NCI-H1417 (cell line): ENCODE measurements at regions not wholly inside any gene's neighbourhood (a gene's known extent, or its start where the extent isn't known, plus 50 kb on each side); places are given as distances from the start of the nearest gene placed in this dataset.
A peak's percentile ranks its signal among the peaks of the same experiment; 100 is the strongest.

Experiments used
- DNase-seq, 3 experiments: peaks; one replicate each; lab custom pipeline; 2025; lab: John Stamatoyannopoulos, UW

- DNase-seq: no peak
Observed at GRCh38 chr5:113902917-113903660, 389.6 kb downstream of the YTHDC2 start.

DNA sequence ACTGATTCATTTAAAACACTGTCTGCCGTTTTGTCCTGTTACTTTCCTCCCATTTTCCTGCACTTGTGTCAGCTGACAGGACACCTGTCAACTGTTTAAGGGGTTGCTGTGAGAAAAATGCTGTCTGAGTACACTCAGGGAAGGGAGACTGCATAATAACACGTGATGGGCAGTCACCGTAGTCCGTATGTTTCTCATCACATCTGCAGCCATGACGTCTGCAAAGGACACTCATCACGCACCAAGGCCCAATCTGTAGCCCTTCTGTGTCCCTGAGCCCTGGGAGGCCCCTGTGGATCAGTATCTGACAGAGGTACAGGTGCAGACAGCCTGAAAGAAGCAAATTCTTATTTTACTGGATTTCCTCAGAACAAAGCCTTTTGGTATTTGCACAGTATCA is 396.3 kb downstream of the YTHDC2 start:
- peak in 1 of 3 experiments; percentile 14 for DNase-seq

DNA sequence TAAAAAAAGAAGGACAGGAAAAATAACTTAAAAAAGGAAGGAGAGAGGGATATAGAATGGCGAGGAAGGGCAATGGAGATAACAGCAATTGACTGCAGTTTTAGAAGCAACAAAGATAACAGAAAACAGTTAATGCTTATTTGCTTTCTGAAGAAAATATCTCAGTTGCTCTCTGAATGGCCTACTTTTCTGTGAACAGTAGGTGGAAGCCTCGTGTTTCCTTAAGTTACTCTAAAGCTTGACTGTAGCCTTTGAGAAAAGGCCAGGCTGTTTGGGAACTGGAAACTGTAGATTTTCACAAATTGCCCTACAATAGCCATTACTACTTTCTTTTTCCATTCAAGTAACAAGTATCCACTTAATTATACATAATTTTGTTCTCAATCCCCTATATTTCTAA is 404.5 kb downstream of the YTHDC2 start:
- DNase-seq: no peak

- DNase-seq: no peak
Observed at GRCh38 chr5:113922343-113922742, 408.8 kb downstream of the YTHDC2 start.

DNA sequence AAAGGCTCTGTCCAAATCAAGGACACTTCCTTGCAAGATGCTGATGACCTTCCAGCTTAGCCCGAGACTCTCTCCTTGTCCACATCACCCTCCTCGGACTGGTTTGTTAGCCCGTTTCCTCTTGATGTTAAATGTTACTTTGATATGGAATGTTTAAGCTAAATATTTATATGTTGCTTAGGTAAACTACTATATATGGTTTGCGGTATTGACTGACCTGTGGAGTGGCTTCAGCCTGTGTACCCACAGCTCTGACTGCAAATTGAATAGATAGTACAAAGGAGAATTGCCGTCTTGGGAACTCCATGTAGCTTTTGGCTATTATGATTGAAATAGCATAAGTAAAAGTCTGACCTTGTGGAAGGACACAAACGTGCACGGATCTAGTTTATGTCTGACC is 422.0 kb downstream of the YTHDC2 start:
- DNase-seq: no peak

DNA sequence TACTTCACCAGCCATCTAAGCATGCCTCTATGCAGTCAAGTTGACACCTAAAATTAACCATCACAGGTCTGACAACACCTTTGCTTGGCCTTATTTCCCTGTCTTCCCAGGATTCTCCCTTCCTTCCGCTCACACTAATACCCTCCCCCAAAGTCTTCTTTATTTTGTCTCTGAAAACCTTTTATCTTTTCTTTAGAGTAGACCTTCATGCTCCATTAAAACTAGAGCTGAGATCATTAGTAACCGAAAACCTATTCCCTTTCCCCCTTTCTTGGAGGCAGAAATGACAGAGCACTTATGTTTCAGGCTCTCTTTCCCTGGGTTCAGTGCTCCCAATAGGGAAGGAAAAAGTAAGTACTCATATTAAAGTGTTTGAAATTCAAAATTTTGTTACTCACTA is 423.8 kb downstream of the YTHDC2 start:
- DNase-seq: no peak

DNA sequence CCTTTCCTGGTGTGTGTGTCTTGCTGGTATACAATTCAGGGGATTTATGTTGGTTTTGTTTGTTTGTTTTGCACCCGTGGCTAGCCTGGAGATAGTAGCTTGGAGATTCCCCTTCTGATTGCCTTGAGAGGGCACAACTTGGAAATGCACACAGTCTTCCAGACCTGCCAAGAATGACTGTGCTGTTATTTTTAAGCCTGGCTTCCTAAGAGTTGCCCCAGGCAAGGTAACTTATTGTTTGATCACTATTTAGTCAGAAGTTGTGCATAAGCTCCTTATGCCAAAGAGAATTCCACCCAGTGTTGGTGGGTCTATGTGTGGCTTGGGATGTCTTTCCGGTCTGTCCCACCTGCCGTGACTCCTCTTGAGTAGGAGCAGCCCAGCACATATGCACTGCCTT is 421.9 kb upstream of the KCNN2 start:
- DNase-seq: no peak

DNA sequence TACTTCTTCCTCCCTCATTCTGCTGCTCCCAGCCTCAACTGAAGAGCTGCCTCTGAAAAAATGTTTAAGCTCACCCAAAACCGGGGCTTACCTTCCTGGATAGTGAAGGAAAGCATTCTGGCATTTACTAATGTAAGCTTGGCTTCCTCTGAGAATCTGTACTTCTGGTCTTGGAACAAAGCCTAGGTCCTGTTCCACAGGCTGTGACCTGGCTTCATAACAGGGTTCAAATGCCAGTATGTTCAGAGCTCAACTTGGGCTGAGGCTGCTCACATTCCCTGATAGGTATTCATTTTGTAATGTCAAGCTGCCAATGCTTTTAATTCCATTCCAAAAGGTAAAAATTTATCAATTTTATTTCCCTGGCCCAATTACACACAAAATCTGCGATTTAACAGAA is 411.7 kb upstream of the KCNN2 start:
- no peak for DNase-seq

GRCh38 chr5:113965225-113965624 is 396.6 kb upstream of the KCNN2 start:
- no peak for DNase-seq

- DNase-seq: no peak
Observed at GRCh38 chr5:113969901-113970300, 392.0 kb upstream of the KCNN2 start.

- no peak for DNase-seq
Observed at GRCh38 chr5:113971454-113971853, 390.4 kb upstream of the KCNN2 start.

DNA sequence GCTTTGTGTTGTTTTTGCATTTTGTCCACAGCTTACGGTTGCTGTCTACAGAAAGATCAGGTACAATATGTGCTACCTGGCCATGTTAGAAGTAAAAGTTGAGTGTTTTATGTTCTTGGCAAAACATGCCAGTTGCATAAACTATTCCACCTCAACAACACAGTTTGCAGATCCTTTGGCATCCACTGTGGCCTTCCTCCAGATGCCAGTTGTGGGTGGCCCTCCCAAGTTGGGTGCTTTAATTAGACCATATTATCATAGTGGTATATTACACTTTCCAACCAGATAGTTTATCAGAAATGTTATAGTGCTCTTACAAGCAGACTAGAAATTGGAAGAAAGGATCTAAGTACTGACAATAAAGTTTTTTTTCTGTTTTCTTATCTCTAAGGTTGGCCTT is 386.9 kb upstream of the KCNN2 start:
- DNase-seq: no peak

- DNase-seq: no peak
Observed at GRCh38 chr5:113984928-113985327, 376.9 kb upstream of the KCNN2 start.

DNA sequence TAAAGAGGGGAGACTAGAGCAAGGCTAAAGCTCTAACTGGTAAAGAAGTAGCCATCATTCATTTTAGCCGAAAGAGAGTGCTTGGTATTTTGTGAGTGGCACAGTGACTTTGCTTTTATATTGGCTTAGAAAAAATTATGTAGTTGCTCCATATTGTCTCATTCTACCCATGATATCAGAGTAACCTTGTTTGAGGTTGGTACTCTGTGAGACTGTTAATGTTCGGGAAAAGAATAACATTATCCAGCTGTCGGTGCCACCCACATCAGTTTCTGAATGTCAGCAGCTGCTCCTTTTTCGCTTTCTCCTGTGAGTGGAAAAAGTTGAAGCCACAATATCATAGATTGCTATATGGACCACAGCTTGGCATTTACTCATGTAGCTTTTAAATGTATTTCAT is 376.4 kb upstream of the KCNN2 start:
- no peak for DNase-seq

- DNase-seq: peak in 1 of 3 experiments; percentile 13
Observed at GRCh38 chr5:113989278-113989912, 372.5 kb upstream of the KCNN2 start.

GRCh38 chr5:113989913-113990305 is 372.0 kb upstream of the KCNN2 start:
- no peak for DNase-seq

DNA sequence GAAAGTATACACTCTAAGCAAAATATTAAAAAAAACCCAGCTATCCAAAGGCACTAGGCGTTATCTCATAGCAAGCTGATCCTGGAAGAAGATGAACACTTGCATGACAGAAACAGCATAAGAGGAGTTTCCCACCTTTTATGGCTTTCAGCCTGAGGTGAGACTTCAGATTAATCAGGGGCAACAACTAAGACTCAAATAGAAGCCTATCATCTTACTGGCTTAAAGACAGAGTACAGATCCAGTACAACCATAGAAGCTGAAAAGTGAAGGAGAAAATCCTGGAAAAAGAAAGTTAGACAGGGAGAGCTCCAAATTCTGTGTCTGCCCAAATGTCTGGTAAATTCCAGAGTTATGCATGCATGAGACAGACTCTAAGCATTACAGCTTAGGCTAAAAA is 360.8 kb upstream of the KCNN2 start:
- DNase-seq: no peak

DNA sequence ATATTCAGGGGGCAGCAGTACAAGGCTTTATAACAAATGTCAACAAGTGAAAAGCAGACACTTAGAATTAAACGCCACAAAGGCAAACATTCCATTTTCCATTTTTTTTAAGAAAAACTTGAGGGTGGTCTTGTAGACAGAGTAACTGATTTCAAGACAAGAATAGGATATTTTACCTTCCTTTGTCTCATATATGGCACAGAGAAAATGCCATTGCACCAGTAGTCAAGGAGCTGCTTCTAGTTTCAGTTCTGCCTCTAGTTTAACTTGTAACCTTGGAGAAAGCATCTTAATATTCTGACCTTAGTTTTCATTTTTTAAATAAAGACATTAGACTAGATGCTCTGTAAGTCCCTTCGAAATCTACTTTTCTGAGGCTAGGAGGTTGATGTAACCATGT is 355.3 kb upstream of the KCNN2 start:
- no peak for DNase-seq

DNA sequence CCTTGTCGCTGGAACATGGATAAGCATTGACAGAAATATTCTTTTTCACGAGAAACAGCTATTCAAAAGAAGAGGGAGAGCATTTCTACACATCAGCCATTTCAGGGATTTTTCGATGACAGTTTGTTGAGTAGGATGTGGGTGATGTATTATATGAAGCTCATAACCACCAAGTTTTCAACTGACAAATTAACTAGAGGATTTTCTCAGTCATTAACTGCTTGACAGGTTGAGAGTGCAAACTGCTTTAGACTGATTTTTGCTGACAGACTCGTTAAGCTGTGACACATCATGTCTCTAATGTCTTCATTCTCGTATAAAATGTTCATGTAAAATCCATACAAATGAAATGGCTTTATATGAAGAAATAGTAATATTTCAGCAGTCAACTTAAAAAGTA is 354.2 kb upstream of the KCNN2 start:
- DNase-seq: no peak

DNA sequence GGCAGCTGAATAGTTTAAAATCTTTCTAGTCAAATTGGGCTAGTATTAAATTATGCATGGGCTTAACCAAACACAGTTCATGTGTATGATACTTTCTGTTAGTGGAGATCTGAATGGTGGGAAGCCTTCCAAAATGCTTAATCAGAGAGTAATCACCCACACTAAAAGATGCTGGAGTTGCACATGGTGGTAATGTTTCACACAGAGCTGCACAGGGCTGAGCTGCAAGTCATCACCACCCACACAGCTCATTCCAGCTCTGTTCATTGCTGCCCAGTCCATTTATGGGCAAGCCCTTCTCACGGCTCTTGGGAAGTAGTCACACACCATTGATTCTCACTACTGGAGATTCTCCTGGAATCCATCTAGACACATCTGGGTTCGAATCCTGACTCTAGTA is 351.5 kb upstream of the KCNN2 start:
- no peak for DNase-seq

DNA sequence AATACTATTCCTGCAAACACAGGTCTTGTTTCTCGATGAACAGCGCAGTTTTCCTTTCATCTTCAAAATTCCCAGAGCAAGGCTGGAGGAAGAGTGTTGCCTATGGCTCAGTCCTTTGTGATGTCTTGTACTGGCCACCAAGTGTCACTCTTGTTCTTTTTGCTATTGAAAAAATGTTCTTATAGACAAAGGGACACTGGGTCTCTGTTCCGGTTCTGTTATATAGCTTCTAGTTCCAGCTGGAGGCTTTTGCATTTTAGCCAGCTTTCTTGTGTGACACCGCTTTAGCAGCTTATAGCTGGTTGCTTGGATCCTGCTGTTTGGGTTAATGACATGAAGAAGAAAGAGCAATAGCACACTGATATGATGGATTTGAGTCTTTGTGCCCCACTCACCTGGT is 343.7 kb upstream of the KCNN2 start:
- peak in 2 of 3 experiments; percentile 3 to 8 for DNase-seq

DNA sequence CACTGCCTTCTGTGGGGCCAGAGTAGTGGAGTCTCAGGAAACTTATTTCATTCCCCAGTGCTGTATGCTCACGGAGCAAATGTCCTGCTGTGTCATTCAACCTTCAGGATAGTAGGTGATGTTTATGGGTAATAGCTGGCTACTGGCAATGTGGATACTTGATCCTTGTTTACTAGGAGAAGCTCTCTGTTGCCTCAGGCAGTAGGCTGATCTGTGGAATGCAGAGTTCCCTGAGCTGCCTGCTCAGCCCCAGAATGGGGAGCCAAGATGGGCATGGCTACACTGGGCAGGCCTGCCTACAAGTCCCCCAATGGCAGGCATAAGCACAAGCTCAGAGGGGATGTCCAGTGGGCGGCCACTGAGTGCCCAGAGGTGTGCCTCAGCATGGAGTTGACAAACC is 323.1 kb upstream of the KCNN2 start:
- DNase-seq: no peak

GRCh38 chr5:114050087-114050486 is 311.8 kb upstream of the KCNN2 start:
- no peak for DNase-seq

DNA sequence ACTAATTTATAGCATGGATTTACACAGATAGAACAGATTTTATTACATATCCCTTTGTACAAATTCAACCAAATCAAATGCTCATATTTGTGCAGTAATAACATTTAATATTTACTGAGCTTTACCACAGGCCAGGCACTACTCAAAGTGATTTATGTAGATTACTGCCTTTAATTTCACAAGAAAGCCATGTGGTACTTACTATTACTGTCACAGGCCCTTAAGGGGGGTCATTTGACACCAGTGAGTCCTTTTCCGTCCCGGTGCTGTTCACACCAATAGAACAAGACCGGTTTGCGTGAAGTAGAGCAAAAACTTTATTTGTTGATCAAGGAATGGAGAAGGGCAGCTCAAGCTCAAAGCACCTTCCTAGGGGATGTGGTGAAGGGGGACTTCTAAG is 308.5 kb upstream of the KCNN2 start:
- peak in 1 of 3 experiments; percentile 66 for DNase-seq
